Stimulated activated CD8-positive, alpha-beta memory T cell treated with anti-CD3 and anti-CD28 coated beads, Interleukin-4, amount 100 ng/mL, for 24 hours (primary cell): ENCODE measurements at regions not wholly inside any gene's neighbourhood (a gene's known extent, or its start where the extent isn't known, plus 50 kb on each side); places are given as distances from the start of the nearest gene placed in this dataset.

Experiments used
- DNase-seq: peaks from one replicate; pipeline ENCODE4 v3.0.0-alpha.2; 2020; ENCODE audit warnings: low read depth

DNA sequence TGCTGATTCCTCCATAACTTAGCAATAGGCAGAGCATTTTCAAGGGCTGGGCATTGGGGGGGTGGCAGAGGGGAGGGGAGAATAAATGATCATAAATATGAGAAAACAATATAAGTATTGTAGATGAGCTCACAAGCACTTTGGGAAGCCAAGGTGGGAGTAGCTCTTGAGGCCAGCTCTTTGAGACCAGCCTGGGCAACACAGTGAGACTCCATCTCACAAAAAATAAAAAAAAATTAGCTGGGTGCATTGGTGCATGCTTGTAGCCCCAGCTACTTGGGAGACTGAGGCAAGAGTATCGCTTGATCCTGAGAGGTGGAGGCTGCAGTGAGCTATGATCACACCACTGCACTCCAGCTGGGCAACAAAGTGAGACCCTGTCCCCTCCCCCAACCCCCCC, 75.9 kb downstream of the MYCN start:
- no peak for DNase-seq

DNA sequence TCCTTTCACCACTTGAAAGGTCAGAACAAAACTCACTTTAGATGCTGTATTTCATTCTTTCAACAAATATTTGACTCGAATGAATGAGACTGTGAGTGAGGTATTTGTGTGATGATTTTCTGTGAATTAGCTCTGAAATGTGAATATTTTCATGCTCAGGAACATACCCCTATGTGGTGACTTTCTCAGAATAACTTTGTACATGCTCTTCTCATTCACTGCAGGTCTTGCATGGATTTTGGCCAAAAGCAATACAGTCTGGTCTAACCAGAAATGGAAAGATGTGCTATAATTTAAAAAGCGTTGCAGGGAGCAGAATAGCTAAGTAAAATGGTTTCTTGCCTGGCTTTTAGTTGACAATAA, 75.5 kb downstream of the MYCN start:
- no peak for DNase-seq

DNA sequence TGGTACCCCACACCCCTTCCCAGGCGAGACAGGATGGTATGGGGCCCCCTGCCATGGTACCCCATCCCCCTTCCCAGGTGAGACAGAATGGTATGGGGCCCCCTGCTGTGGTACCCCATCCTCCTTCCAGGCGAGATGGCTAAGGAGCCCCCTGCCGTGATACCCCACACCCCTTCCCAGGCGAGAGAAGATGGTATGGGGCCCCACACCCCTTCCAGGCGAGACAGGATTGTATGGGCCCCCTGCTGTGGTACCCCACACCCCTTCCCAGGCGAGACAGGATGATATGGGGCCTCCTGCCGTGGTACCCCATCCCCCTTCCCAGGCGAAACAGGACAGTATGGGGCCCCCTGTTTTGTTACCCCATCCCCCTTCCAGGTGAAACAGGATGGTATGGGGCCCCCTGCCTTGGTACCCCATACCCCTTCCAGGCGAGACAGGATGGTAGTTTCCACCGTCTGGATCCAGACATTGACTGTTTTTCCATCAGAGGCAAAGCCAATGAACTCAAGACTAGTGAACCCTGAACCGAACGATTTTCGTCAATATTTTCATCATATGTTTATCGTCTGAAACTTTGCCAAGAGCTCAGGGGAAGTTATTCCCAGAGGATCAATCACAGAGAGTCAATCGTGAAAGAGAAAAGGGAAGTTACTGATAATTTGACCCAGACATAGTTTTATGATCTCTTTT, 75.0 kb downstream of the MYCN start:
- DNase-seq = no peak

DNA sequence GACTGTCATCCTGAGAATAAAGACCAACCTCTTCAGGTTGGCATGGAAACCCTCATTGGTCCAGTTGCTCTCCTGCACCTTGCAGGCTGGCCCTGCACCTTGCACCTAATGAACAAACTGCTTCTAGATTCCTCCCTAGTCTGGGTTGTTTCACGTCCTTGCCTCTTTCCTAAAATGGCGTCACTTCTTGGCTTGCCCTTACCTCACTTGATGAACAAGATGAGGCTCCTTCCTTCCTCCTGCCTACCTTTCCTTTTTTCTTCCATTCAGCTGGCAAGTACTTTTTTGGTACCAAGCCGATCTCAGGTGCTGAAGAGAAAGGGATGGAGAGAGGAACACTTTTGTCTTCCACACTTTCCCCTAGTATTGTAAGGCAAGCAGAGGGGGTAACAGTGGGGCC, 74.5 kb downstream of the MYCN start:
- DNase-seq = no peak

DNA sequence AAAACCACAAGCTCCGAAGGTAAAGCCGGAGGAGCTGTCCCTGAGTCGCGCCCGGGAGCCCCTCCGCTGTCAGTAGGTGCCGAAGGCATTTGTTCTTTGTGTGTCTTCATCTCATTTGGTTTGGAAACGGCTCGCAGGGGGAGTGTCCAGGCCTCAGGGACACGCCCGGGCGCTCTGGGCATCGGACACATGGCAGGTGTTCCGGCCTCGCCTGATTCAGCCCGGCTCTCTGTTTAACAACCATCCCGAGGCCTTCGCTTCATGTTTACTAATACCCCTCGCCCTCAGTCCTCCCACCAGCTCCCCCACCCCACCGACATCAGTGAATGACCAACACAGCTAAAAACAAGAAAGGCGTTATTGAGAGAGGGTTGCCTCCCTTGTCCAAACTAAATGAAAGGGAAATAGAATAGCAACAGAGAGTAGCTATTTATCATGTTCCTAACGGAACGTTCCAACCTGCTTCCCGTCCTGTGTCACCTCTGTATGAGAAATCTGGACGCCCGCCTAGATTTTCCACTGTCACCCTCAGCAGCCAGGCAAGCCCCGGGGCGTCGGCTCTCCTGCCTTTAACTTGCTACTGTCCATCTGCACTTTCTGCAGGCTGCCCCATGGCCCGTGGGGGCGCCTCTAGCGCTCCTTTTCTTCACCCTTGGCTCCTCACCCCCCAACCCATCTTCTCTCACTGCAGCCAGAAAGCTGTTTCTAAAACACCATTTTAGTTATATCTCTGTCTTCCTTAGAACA, 73.9 kb downstream of the MYCN start:
- DNase-seq = no peak

DNA sequence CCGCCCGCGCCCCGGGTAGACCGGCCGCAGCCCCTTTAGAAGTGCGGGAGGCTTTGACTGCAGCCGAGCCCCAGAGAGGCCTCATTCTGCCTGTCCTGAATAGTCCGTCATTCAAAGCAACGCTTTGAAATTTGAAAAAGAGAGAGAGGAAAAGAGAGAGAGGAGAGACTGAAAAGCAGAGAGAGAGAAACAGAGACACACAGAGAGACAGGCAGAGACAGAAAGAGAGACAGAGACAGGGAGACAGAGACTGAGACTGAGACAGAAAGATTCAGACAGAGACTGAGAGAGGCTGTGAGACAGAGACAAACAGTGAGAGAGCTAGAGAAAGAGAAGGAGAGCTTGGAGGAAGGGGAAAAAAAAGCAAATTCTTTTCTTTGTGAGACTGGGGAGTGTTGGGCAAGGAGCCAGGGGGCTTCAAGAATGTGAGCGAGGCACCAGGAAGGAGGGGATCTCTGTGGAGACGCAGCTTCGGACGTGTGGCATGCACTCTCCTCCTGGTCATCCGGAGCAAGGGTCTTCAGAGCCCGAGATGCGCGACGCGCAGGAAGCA, 73.1 kb downstream of the MYCN start:
- DNase-seq = no peak

DNA sequence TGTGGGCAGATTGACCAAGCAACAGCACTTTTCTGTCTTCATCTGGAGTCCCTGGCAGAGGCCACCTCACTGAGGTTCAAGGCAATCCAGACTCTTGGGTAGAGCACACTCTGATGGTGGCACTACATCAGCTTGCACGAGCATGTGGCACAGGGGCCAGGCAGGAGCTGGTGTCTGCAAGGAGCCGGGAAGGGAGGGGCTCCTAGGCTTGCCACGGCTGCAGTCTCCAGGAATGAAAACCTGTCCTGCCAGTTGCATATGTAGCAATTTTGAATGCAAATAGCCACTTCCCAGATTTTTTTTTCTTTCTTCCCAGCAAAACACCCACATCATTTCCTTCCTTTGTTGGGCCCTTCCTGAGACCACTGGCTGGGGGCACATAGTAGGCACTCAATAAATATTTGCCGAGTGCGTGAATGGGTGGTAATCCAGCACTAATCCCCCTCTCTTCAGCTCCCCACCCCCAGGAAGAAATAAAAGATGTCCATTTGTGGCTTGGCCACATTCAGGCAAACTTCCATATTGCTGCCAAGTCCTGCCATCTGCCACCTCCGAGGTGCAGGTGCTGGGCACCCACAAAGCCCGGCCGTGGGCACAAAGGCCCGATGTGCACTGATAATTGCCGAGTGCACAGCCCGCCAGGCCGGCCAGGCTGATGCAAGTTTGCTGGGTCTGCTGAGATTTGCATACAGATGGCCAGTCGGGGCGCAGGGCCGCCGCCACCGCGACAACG, 72.4 kb downstream of the MYCN start:
- no peak for DNase-seq

DNA sequence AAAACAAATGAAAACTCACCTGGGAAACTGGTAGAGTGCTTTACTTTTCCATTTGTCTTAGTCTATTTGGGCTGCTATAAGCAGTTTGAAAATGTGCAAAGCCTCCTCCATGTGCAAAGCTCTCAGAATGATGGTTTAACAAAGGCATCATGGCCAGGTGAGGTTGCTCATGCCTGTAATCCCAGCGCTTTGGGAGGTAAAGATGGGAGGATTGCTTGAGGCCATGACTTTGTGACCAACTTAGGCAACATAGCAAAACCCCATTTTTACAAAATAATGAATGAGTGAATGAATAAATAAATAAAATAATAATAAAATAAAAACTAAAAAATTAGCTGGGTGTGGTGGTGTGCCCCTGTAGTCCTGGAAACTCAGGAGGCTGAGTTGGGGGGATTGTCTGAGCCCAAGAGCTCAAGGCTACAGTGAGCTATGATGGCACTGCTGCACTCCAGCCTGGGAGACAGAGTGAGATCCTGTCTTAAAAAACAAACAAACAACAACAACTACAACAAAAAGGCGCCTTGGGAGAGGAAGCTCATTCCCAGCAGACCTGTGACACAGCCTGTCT, 71.8 kb downstream of the MYCN start:
- DNase-seq = no peak

DNA sequence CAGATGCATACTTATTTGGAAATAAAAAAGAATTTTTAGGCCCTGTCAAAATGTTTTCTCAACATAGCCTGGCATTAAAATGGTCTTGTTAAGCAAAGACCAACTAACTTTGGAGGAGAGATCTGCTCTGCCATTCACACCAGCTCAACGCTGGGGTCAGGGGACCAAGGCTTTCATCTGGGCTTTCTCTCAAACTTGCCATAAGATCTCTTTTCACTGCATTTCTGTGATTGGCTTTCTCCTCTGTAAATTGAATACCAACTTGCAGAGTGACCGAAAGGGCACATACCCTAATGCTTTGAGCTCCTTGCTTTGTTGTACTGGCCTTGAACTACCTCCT, 71.2 kb downstream of the MYCN start:
- no peak for DNase-seq

DNA sequence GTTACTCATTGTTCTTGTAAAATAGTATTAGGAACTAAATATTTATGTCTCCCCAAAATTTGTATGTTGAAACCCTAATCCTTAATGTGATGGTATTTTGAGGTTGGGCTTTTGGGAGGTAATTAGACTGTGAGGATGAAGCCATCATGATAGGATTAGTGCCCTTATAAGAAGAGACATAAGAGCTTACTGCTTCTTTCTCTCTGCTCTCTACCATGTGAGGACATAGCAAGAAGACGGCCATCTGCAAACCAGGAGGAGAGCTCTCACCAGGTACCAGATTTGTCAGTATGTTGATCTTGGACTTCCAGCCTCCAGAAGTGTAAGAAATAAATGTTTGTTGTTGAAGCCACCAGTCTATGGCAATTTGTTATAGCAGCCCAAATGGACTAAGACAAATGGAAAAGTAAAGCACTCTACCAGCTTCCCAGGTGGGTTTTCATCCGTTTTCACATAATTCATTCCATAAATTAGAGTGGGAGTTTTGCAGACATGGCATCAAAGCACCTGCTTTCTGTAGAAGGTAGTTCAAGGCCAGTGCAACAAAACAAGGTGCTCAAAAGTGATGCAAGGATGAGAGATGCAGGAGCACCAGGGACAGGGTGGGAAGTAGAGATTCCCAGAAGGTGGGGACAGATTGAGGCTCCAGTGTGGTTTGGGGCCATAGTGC, 70.7 kb downstream of the MYCN start:
- DNase-seq = no peak

DNA sequence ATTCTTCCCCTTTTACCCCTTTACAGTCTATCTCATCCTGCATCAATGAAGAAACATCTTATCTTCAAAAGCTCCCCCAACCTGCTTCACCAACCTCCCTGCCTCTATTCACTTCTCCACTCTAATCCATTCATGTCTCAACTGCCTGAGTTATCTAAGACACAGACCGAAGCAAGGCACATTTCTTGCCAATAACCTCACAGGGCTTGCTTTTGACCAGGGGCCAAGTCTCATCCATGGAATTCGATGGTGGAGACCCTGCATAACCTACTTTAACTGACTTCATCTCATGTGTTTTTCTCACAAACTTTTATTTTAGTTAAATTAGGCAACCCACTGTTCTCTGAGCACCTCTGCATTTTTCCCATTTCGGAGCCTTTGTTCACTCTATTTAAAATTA, 69.7 kb downstream of the MYCN start:
- no peak for DNase-seq

DNA sequence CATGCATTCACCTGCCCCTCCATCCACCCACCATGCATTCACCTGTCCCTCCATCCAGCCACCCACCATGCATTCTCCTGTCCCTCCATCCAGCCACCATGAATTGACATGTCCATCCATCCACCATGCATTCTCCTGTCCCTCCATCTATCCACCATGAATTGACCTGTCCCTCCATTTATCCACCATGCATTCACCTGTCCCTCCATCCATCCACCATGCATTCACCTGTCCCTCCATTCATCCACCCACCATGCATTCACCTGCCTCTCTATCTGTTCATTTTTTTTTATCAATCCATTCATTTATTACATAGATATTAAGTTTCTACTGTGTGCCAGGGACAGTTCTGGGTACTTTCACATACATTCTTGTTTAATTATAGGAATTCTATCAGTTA, 69.2 kb downstream of the MYCN start:
- DNase-seq = no peak

DNA sequence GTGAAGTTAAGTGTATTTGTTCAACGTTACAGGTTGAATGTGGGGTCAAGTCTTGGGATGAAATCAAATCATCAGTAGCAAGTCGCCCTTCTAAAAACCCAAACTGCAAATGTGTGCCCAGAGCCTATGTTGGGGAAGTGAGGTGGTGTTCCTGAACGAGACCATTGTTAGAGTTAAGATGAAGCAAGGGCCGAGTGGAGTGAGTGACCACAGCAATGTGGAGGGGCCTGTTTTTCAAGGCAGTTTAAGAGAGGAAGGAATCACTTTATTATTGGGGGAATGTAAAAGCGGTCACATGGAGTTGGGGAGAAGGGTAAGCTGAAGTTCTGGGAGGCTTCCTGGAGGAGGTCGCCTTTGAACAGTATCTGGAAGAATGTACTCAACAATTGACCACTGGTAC, 68.5 kb downstream of the MYCN start:
- no peak for DNase-seq

DNA sequence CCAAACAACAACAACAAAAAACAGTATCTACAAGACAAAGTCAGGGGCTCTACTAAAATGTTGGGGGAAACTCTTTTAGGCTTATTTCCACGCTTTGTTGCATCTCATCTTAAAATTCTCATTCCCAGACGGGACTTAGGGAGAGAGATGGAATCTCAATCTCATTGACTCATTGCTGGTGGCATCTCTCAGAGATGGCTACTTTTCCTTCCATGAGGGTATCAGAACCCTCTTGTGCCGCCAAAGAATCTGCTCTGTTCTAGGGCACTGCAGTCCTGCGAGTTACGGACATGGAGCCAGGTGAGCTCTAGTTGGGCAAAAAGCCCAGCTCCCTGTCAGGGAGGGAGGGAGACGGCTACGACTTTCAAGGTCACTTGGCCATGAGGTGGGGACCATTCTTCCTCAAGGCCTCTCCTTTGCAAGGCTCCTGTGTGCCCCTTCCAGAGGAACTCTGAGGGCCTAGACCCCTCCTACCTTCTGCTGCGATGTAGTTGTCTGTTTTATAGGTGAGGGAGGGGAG, 68.0 kb downstream of the MYCN start:
- DNase-seq = no peak

DNA sequence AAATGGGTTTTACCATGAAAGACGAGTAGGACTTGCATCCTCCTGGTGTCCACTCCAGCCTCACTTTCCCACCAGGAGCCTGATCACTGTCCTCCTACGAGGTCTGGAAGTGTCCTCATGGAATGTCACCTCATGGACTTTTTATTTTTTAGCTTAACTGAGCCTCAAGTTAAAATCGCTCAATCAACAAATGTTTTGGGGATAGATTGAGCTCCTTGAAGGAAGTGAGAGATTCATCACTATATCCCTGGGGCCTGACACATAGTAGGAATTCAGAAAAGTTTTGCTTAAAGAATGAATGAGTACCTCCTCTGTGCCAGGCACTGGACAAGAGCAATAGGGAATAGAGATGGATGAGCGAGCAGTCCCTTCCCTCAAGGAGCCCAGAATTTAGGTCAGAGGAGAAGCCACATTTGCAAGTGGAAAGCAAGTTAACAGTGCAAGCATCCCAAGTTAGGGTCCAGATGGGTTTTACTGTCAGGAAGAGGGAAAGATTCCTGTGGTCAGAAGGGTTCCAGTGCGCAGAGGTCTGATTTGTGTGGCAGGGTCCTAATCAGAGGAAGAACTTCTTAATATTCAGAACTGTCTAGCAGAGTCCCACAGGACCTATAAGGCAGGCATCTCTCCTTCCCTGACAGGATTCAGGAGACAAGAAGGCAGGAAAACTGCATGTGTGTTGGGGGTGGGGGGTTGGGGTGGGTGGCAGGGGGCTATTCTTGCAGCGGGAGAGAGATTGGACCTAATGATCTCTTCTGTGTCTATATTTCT, 67.0 kb downstream of the MYCN start:
- DNase-seq = no peak

DNA sequence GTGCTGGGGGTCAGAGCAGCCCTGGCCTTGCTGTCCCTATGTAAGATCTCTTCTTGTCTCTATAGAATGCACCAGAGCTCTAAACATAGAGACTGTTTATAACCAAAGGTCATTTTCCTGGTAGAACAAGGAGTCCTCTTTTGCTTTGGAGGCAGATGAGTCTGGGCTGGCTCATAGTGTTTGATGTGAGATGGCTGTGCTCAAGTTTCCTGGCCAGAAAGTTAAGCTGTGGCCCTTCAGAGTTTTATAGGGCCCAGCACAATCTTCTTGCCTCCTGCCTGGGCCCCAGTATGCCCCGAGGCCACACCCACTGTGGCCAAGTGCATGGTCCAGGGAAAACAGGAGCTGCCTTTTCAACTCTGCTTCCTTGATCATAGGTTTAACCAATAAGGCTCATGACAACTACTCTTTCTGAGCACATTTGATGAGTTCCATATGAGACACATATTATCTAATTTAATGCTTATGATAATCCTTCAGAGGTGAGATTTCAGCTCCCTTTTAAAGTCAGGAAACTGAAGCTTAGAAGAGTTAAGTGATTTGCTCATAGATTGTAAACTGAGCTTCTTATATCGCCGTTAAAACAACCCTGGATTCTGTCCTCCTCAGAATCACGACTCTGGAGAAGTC, 66.3 kb downstream of the MYCN start:
- DNase-seq = no peak

DNA sequence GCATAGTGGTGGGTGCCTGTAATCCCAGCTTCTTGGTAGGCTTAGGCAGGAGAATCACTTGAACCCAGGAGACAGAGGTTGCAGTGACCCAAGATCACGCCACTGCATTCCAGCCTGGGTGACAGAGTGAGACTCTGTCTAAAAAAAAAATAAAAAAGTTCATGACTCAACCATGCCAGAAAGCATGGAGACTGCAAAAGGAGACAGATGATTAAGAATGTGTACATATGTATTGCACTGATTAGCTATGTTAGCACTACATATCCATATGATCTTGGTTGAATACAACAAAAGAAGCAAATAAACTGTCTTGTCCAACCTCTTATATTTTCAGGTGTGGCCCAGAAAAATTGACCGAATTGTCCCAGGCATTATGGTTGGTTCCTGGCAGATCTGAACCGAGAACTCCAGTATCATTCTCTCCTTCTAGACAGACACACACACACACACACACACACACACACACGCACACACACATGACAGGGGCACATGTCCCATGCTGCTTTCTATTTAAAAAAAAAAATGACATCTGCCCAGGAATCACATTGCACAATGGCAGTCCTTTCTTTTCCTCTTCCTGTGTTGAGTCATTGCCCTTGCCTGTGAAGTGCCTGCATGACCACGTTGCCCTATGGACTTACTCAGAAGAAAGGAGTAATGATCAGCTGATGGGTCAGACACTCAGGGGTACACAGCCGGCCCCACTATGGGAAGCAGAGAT, 65.6 kb downstream of the MYCN start:
- DNase-seq = no peak

DNA sequence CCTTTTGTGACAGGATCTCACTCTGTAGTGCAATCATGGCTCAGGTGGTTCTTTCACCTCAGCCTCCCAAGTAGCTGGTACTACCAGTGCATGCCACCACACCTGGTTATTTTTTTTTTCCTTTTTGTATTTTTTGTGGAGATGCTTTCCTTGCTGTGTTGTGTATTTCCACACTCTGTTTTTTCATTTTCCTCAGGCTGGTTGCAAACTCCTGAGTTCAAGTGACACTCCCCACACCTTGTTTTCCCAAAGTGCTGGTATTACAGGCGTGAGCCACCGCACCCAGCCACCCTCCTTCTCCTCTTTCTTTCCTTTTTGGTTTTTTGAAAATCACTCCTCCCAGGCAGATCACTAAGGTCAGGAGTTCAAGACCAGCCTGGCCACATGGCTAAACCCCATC, 65.0 kb downstream of the MYCN start:
- no peak for DNase-seq

DNA sequence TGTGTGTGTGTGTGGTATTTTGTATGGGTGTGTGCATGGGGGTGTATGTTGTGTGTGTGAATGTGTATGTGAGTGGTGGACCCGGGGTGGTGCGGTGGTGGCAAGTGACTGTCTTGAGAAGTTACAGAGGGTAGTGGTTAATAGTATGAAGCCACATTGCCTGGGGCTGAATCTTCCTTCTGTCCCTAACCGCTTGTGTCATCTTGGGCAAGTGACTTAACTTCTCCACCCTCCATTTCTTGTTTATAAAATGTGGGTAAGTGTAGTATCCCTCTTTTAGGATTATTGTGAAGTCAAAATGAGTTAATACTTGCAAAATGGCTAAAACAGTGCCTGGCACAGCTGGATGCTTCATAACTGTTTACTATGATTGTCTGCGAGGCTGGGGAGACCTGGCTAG, 63.5 kb downstream of the MYCN start:
- DNase-seq = no peak

DNA sequence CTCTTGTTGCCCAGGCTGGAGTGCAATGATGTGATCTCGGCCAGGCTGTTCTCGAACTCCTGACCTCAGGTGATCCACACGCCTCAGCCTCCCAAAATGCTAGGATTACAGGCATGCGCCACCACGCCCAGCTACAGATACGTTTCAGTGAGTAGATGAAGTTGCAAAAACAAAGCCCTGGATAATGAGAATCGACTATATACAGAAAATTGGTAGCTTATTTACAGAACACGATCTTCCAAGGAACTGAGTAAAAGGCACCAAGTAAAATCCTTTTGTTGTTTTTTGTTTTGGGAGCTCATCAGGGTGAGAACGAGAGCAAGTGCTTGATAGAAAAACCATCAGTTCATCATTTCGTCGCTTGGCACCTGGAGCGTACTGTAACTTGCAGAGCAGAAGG, 62.8 kb downstream of the MYCN start:
- DNase-seq = no peak
